ENCODE measurements at regions not wholly inside any gene's neighbourhood (a gene's known extent, or its start where the extent isn't known, plus 50 kb on each side); places are given as distances from the start of the nearest gene placed in this dataset.

- no peak overlapping the region for H3K4me2 ChIP-seq (ENCODE audit: low read length)
- ATAC-seq (no peak), DNase-seq (ENCODE audit: low read depth, low spot score) (no peak)
- no peaks in the 10 kb centered on the region for H4K20me1 ChIP-seq (ENCODE audit: insufficient read depth)
- no peak overlapping the region for H3K27ac ChIP-seq (ENCODE audit: low read depth, low read length)
- BruUV-seq (replicated peaks) = no TSS peak
- no peaks in the 10 kb centered on the region for H3K36me3 ChIP-seq (ENCODE audit: control insufficient read depth in 1 of 2, insufficient read depth in 2 of 2, low read length in 2 of 2)
- H3K4me3 ChIP-seq (replicated peaks in 1 of 2; ENCODE audit: low read depth in 1 of 2, low read length in 2 of 2) = no peak overlapping the region
- no peaks in the 10 kb centered on the region for H3K4me1 ChIP-seq (ENCODE audit: control insufficient read depth in 1 of 2, insufficient read depth in 2 of 2, low read length in 2 of 2)
- no peaks in the 10 kb centered on the region for H3K79me2 ChIP-seq (ENCODE audit: insufficient read depth, low read length)
- ChIA-PET POLR2A (no interaction called here), RAD21 (ENCODE audit: low non-redundant PET in 1 of 2, low total read pairs in 2 of 2, uncharacterized antibody in 2 of 2, unreplicated experiment in 2 of 2) (no interaction called here), CTCF (no interaction called here)
- H3K9me3 ChIP-seq (ENCODE audit: control insufficient read depth in 1 of 2, insufficient read depth in 1 of 2, low read depth in 1 of 2, low read length in 2 of 2) = no peaks in the 10 kb centered on the region
- H3K9ac ChIP-seq (ENCODE audit: low read length) = no peak overlapping the region
- H3K9me2 ChIP-seq (ENCODE audit: insufficient read depth) = no peaks in the 10 kb centered on the region
- no peak overlapping the region for H2AFZ ChIP-seq (ENCODE audit: low read depth, low read length, poor library complexity, severe bottlenecking)
- intact Hi-C loops (cut with micrococcal nuclease) = no loop called here
- H3K27me3 ChIP-seq (ENCODE audit: insufficient read depth, low read length) = no peaks in the 10 kb centered on the region
- TF ChIP-seq FOSL1 (IDR thresholded peaks at IDR 0.05; ENCODE audit: low read depth) = no peak
- no peak for TF ChIP-seq RAD21 (IDR thresholded peaks at IDR 0.05; ENCODE audit: low read depth)
- no peak for TF ChIP-seq SIN3A (IDR thresholded peaks at IDR 0.05; ENCODE audit: low read depth)
- TF ChIP-seq REST (IDR thresholded peaks at IDR 0.05; ENCODE audit: low read depth) = no peak
- TF ChIP-seq EGR1 (IDR thresholded peaks at IDR 0.05; ENCODE audit: low read depth) = no peak
- TF ChIP-seq EZH2 (IDR thresholded peaks at IDR 0.05) = no peak
- no peak for TF ChIP-seq ZFX (IDR thresholded peaks at IDR 0.05)
- no peak for TF ChIP-seq ELF1 (IDR thresholded peaks at IDR 0.05; ENCODE audit: borderline replicate concordance, low read depth)
- no peak for TF ChIP-seq EZH2phosphoT487 (IDR thresholded peaks at IDR 0.05; ENCODE audit: borderline replicate concordance)
- no peak for TF ChIP-seq ZNF274 (IDR thresholded peaks at IDR 0.05; ENCODE audit: low read depth, low read length)
- no peak for TF ChIP-seq POLR2AphosphoS5 (IDR thresholded peaks at IDR 0.05; ENCODE audit: low read depth, low read length)
- TF ChIP-seq CTCF (IDR thresholded peaks at IDR 0.05 in 2 of 3, conservative IDR thresholded peaks at IDR 0.05 in 1 of 3; ENCODE audit: borderline replicate concordance in 1 of 3, insufficient read depth in 1 of 3, low read depth in 2 of 3, low read length in 2 of 3) = no peak
Observed at GRCh38 chr3:147129665-147130064, 276.7 kb downstream of the ZIC4 start.
